Prostate gland (tissue), 2 donors: ENCODE measurements at regions not wholly inside any gene's neighbourhood (a gene's known extent, or its start where the extent isn't known, plus 50 kb on each side); places are given as distances from the start of the nearest gene placed in this dataset.

Experiments used
- POLR2A ChIP-seq: fragments of 450-650 bp; IDR thresholded peaks from one replicate; pipeline ENCODE4 v1.6.1; 2016; ENCODE audit warnings: antibody characterized with exemption, mild to moderate bottlenecking
- POLR2AphosphoS5 ChIP-seq: sonication (generic); formaldehyde crosslinking; IDR thresholded peaks from one replicate; pipeline ENCODE4 v1.6.1; 2017; ENCODE audit warnings: antibody characterized with exemption
- TF ChIP-seq, protein P1 (sequence below), 4 experiments: fragments of 200-600 bp in 2 of 4; fragments of 450-650 bp in 2 of 4; sonication (generic) in 2 of 4; IDR thresholded peaks; 1 replicate in 3 of 4; 2 replicates in 1 of 4; pipeline ENCODE4 v1.5.1; 2016 to 2019; ENCODE audit warnings: antibody characterized with exemption in 4 of 4, mild to moderate bottlenecking in 2 of 4, moderate library complexity in 2 of 4

DNA sequence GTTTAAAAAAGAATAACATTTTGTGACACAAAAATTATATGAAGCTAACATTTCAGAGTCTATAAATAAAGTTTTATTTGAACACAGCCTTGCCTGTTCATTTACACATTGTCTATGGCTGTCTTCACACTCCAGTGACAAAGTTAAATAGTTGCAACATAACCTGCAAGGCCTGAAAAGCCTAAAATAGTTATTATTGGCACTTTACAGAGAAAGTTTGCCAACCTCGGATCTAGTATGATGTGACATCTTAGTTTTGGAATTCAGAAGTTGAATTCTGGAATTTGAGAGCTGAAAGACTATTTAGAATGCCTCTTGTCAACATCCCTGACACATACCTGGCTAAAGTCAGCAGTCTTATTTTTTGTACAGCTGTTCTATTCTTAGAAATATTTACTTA is 68.3 kb downstream of the DYRK2 start:
- TF ChIP-seq, protein P1, sequence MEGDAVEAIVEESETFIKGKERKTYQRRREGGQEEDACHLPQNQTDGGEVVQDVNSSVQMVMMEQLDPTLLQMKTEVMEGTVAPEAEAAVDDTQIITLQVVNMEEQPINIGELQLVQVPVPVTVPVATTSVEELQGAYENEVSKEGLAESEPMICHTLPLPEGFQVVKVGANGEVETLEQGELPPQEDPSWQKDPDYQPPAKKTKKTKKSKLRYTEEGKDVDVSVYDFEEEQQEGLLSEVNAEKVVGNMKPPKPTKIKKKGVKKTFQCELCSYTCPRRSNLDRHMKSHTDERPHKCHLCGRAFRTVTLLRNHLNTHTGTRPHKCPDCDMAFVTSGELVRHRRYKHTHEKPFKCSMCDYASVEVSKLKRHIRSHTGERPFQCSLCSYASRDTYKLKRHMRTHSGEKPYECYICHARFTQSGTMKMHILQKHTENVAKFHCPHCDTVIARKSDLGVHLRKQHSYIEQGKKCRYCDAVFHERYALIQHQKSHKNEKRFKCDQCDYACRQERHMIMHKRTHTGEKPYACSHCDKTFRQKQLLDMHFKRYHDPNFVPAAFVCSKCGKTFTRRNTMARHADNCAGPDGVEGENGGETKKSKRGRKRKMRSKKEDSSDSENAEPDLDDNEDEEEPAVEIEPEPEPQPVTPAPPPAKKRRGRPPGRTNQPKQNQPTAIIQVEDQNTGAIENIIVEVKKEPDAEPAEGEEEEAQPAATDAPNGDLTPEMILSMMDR (IDR thresholded peaks at IDR 0.05), result no peak
- TF ChIP-seq POLR2A, result no peak
- no peak for TF ChIP-seq POLR2AphosphoS5
